H9 (cell line): ENCODE measurements at regions not wholly inside any gene's neighbourhood (a gene's known extent, or its start where the extent isn't known, plus 50 kb on each side); places are given as distances from the start of the nearest gene placed in this dataset.

Source experiments
- DNase-seq: peaks from one replicate; pipeline ENCODE4 v3.0.0-alpha.2; 2017
- H2AFZ ChIP-seq: one replicate; pipeline ENCODE4 v1.6.1; 2013; ENCODE audit warnings: mild to moderate bottlenecking, low read length, control low read depth, moderate library complexity
- H2AK5ac ChIP-seq: 2 replicates; pipeline ENCODE4 v1.6.1; 2013; ENCODE audit warnings: low read length, control low read depth, mixed read lengths; ENCODE audit not compliant: insufficient read length
- H2BK120ac ChIP-seq: one replicate; pipeline ENCODE4 v1.6.1; 2013; ENCODE audit warnings: low read depth, mild to moderate bottlenecking, low read length, control low read depth, inconsistent platforms; ENCODE audit not compliant: poor library complexity, severe bottlenecking
- H2BK12ac ChIP-seq: 2 replicates; pipeline ENCODE4 v1.6.1; 2013; ENCODE audit warnings: low read length, control low read depth, mixed read lengths, low read depth; ENCODE audit not compliant: insufficient read length
- H2BK15ac ChIP-seq: 2 replicates; pipeline ENCODE4 v1.6.1; 2013; ENCODE audit warnings: low read depth, low read length, control low read depth
- H2BK20ac ChIP-seq: one replicate; pipeline ENCODE4 v1.6.1; 2013; ENCODE audit warnings: low read depth, mild to moderate bottlenecking, low read length, control low read depth, inconsistent platforms; ENCODE audit not compliant: poor library complexity, severe bottlenecking
- H2BK5ac ChIP-seq: 2 replicates; pipeline ENCODE4 v1.6.1; 2013; ENCODE audit warnings: low read length, control low read depth, mixed read lengths; ENCODE audit not compliant: insufficient read length
- H3K14ac ChIP-seq: 2 replicates; pipeline ENCODE4 v1.6.1; 2013; ENCODE audit warnings: low read length, control low read depth; ENCODE audit not compliant: insufficient read depth
- H3K18ac ChIP-seq: 2 replicates; pipeline ENCODE4 v1.6.1; 2013; ENCODE audit warnings: low read depth, mild to moderate bottlenecking, mixed read lengths, low read length, control low read depth; ENCODE audit not compliant: insufficient read length
- H3K23ac ChIP-seq: 2 replicates; pipeline ENCODE4 v1.6.1; 2013; ENCODE audit warnings: low read length, control low read depth, mixed read lengths, low read depth; ENCODE audit not compliant: insufficient read length
- H3K23me2 ChIP-seq: 2 replicates; pipeline ENCODE4 v1.6.1; 2013; ENCODE audit warnings: low read depth, mild to moderate bottlenecking, mixed read lengths, low read length, control low read depth; ENCODE audit not compliant: insufficient read length, poor library complexity, severe bottlenecking
- H3K27ac ChIP-seq: 2 replicates; pipeline ENCODE4 v1.5.1; 2013; ENCODE audit warnings: low read length, control low read depth, mixed read lengths, low read depth; ENCODE audit not compliant: insufficient read length
- H3K27me3 ChIP-seq: 2 replicates; pipeline ENCODE4 v1.6.1; 2013; ENCODE audit warnings: low read length, control low read depth, inconsistent platforms; ENCODE audit not compliant: insufficient read depth
- H3K4ac ChIP-seq: 2 replicates; pipeline ENCODE4 v1.6.1; 2013; ENCODE audit warnings: low read depth, mild to moderate bottlenecking, control low read depth, inconsistent platforms, low read length, moderate library complexity
- H3K4me1 ChIP-seq: 2 replicates; pipeline ENCODE4 v1.6.1; 2013; ENCODE audit warnings: low read length, control low read depth, inconsistent platforms; ENCODE audit not compliant: insufficient read depth
- H3K4me2 ChIP-seq: 2 replicates; pipeline ENCODE4 v1.6.1; 2013; ENCODE audit warnings: low read length, control low read depth, mixed read lengths; ENCODE audit not compliant: insufficient read length, insufficient read depth
- H3K56ac ChIP-seq: 2 replicates; pipeline ENCODE4 v1.6.1; 2013; ENCODE audit warnings: low read depth, mild to moderate bottlenecking, mixed read lengths, low read length, control low read depth; ENCODE audit not compliant: insufficient read length
- H3K79me1 ChIP-seq: 2 replicates; pipeline ENCODE4 v1.6.1; 2013; ENCODE audit warnings: low read depth, mild to moderate bottlenecking, moderate library complexity, low read length, control low read depth, inconsistent platforms; ENCODE audit not compliant: insufficient read depth, poor library complexity, severe bottlenecking
- H3K79me2 ChIP-seq: 2 replicates; pipeline ENCODE4 v1.6.1; 2013; ENCODE audit warnings: low read length, control low read depth, inconsistent platforms; ENCODE audit not compliant: insufficient read depth
- H3K9ac ChIP-seq: 2 replicates; pipeline ENCODE4 v1.6.1; 2013; ENCODE audit warnings: low read length, control low read depth, mixed read lengths; ENCODE audit not compliant: insufficient read length; ENCODE audit errors: extremely low read depth
- H3K9me3 ChIP-seq: one replicate; pipeline ENCODE4 v1.6.1; 2013; ENCODE audit warnings: low read depth, low read length, inconsistent platforms; ENCODE audit not compliant: control insufficient read depth
- H3T11ph ChIP-seq: one replicate; pipeline ENCODE4 v1.6.1; 2013; ENCODE audit warnings: mild to moderate bottlenecking, low read length, control low read depth, inconsistent platforms
- H4K20me1 ChIP-seq: one replicate; pipeline ENCODE4 v1.6.1; 2013; ENCODE audit not compliant: control insufficient read depth, insufficient read length, insufficient read depth
- H4K5ac ChIP-seq: 2 replicates; pipeline ENCODE4 v1.6.1; 2013; ENCODE audit warnings: low read depth, mild to moderate bottlenecking, mixed read lengths, low read length, control low read depth; ENCODE audit not compliant: insufficient read length
- H4K8ac ChIP-seq: replicated peaks from 2 replicates; pipeline ENCODE4 v1.6.1; 2013; ENCODE audit warnings: low read length, control low read depth, mixed read lengths, low read depth; ENCODE audit not compliant: insufficient read length
- H4K91ac ChIP-seq: 2 replicates; pipeline ENCODE4 v1.6.1; 2013; ENCODE audit warnings: low read depth, mild to moderate bottlenecking, moderate library complexity, mixed read lengths, low read length, control low read depth; ENCODE audit not compliant: insufficient read length
- H3K27ac Mint-ChIP-seq, 3 experiments: 2 replicates in 2 of 3; 3 replicates in 1 of 3; pipeline ENCODE4 v1.8.0; 2020 to 2021; ENCODE audit warnings: mixed read lengths in 3 of 3, mild to moderate bottlenecking in 1 of 3, moderate library complexity in 1 of 3
- H3K27me3 Mint-ChIP-seq: 2 replicates; pipeline ENCODE4 v1.8.0; 2021; ENCODE audit warnings: low read depth, mild to moderate bottlenecking, moderate library complexity, mixed read lengths
- H3K36me3 Mint-ChIP-seq, 3 experiments: 2 replicates in 2 of 3; 3 replicates in 1 of 3; pipeline ENCODE4 v1.8.0; 2020 to 2021; ENCODE audit warnings: low read depth in 3 of 3, mixed read lengths in 3 of 3; ENCODE audit not compliant: insufficient read depth in 1 of 3
- H3K4me1 Mint-ChIP-seq, 2 experiments: 2 replicates each; pipeline ENCODE4 v1.8.0; 2020; ENCODE audit warnings: mixed read lengths in 2 of 2
- H3K4me3 Mint-ChIP-seq, 2 experiments: 2 replicates in 1 of 2; 3 replicates in 1 of 2; pipeline ENCODE4 v1.8.0; 2020 to 2021; ENCODE audit warnings: mild to moderate bottlenecking in 2 of 2, mixed read lengths in 2 of 2, moderate library complexity in 1 of 2
- H3K9me3 Mint-ChIP-seq, 2 experiments: 2 replicates in 1 of 2; 3 replicates in 1 of 2; pipeline ENCODE4 v1.8.0; 2020; ENCODE audit warnings: mild to moderate bottlenecking in 2 of 2, mixed read lengths in 2 of 2, moderate library complexity in 1 of 2
- whole genome bisulfite sequencing: extraction: QIAGEN DNeasy Blood & Tissue Kit; methylation state at CpG from one replicate; pipeline ENCODE4 v1.1.7; 2013; ENCODE audit warnings: missing lambda C conversion rate, low lambda C conversion rate, mixed read lengths; ENCODE audit not compliant: insufficient read length; ENCODE audit errors: extremely low coverage; 5-methylcytosine and 5-hydroxymethylcytosine counted together
- TF ChIP-seq, protein P1 (sequence below): fragments of 200-600 bp; sonication (generic); conservative IDR thresholded peaks from 3 replicates; pipeline ENCODE4 v1.8.0; 2021; ENCODE audit warnings: antibody characterized with exemption, mild to moderate bottlenecking

DNA sequence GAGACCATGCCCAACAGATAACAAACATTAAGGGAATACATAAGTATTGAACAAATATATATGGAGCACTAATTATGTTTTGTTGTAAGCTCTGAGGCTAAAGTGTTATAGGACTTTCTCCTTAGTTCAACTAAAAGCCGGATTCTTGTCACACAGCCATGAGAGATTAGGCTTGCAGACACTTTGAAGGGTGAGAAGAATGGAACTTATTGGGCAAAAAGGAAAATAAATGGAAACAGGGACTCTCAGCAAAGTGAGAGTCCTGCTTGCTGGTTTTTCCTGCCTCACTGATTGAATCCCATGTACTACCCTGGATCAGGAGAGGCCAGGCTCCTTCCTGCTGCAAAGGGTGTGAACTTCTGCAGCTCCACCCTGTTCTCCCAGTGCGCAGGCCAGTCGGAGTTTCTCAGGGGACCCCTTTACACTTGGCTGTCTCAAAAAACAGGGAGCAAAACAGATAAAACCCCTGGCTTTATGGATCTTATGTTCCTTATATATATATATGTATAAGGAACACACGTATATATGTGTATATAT, 77.1 kb upstream of the FUT8 start:
- peaks cover 2% of the 10 kb centered on the region for H4K20me1 ChIP-seq
- H3K23me2 ChIP-seq: peaks cover 5% of the 10 kb centered on the region
- H3K79me2 ChIP-seq: no peaks in the 10 kb centered on the region
- no peak overlapping the region for H4K5ac ChIP-seq
- H3K27me3 ChIP-seq: peaks cover 36% of the 10 kb centered on the region
- Mint-ChIP-seq H3K9me3 (no peaks in the 10 kb centered on the region), H3K36me3 (no peaks in the 10 kb centered on the region; a peak in 1 of 7 replicates), H3K4me1 (peaks cover 34 to 39% of the 10 kb centered on the region in 2 experiments), H3K27me3 (peaks cover 85% of the 10 kb centered on the region), H3K4me3 (peak overlapping the region in 1 of 2 experiments; percentile 16; a peak in 1 of 5 replicates), H3K27ac (no peak overlapping the region)
- no peak overlapping the region for H2BK12ac ChIP-seq
- H2BK5ac ChIP-seq: no peak overlapping the region
- H3K9ac ChIP-seq: no peak overlapping the region
- H3K14ac ChIP-seq: no peak overlapping the region
- peaks cover 6% of the 10 kb centered on the region; the same call in 1 of the 2 replicates for H3K4me1 ChIP-seq
- DNase-seq: no peak
- H3T11ph ChIP-seq: no peak overlapping the region
- H2BK20ac ChIP-seq: no peak overlapping the region
- no peak overlapping the region for H2BK120ac ChIP-seq
- H2BK15ac ChIP-seq: no peak overlapping the region
- H4K8ac ChIP-seq: no peak overlapping the region
- peak overlapping the region; percentile 67 for H3K4me2 ChIP-seq
- H2AK5ac ChIP-seq: no peak overlapping the region
- H4K91ac ChIP-seq: no peak overlapping the region
- H3K18ac ChIP-seq: no peak overlapping the region
- no peaks in the 10 kb centered on the region for H3K9me3 ChIP-seq
- no peaks in the 10 kb centered on the region for H3K79me1 ChIP-seq
- no peak overlapping the region for H2AFZ ChIP-seq
- no CpG with 5 or more reads among the region's 4 CpGs for WGBS
- no peak overlapping the region for H3K27ac ChIP-seq
- H3K23ac ChIP-seq: no peak overlapping the region
- TF ChIP-seq, protein P1, sequence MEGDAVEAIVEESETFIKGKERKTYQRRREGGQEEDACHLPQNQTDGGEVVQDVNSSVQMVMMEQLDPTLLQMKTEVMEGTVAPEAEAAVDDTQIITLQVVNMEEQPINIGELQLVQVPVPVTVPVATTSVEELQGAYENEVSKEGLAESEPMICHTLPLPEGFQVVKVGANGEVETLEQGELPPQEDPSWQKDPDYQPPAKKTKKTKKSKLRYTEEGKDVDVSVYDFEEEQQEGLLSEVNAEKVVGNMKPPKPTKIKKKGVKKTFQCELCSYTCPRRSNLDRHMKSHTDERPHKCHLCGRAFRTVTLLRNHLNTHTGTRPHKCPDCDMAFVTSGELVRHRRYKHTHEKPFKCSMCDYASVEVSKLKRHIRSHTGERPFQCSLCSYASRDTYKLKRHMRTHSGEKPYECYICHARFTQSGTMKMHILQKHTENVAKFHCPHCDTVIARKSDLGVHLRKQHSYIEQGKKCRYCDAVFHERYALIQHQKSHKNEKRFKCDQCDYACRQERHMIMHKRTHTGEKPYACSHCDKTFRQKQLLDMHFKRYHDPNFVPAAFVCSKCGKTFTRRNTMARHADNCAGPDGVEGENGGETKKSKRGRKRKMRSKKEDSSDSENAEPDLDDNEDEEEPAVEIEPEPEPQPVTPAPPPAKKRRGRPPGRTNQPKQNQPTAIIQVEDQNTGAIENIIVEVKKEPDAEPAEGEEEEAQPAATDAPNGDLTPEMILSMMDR: no peak
- H3K4ac ChIP-seq: no peak overlapping the region
- H3K56ac ChIP-seq: no peak overlapping the region
